GM12891 (cell line): ENCODE measurements at regions not wholly inside any gene's neighbourhood (a gene's known extent, or its start where the extent isn't known, plus 50 kb on each side); places are given as distances from the start of the nearest gene placed in this dataset.

Experiments used
- DNase-seq: peaks from one replicate; pipeline ENCODE4 v3.0.0; 2011; ENCODE audit warnings: low spot score; ENCODE audit not compliant: insufficient read length
- FAIRE-seq: peaks from 2 replicates; lab custom pipeline; 2011; peaks lifted over from hg19 to GRCh38; lab: Jason Lieb, UNC
- PAX5 ChIP-seq: IDR thresholded peaks from 2 replicates; pipeline ENCODE4 v1.6.1; 2011; ENCODE audit warnings: low read length, moderate library complexity, mild to moderate bottlenecking; ENCODE audit not compliant: insufficient read depth, severe bottlenecking
- POLR2A ChIP-seq: IDR thresholded peaks from 2 replicates; pipeline ENCODE4 v1.6.1; 2011; ENCODE audit warnings: low read depth, low read length, control low read depth
- POLR2AphosphoS5 ChIP-seq: IDR thresholded peaks from 2 replicates; pipeline ENCODE4 v1.6.1; 2011; ENCODE audit warnings: low read depth, low read length, control low read depth
- POU2F2 ChIP-seq: IDR thresholded peaks from 2 replicates; pipeline ENCODE4 v1.6.1; 2011; ENCODE audit warnings: low read depth, mild to moderate bottlenecking, control low read depth, low read length, moderate library complexity
- SPI1 ChIP-seq: IDR thresholded peaks from 2 replicates; pipeline ENCODE4 v1.6.1; 2011; ENCODE audit warnings: low read depth, low read length, control low read depth
- TAF1 ChIP-seq: IDR thresholded peaks from 2 replicates; pipeline ENCODE4 v1.6.1; 2011; ENCODE audit warnings: low read depth, low read length, control low read depth

DNA sequence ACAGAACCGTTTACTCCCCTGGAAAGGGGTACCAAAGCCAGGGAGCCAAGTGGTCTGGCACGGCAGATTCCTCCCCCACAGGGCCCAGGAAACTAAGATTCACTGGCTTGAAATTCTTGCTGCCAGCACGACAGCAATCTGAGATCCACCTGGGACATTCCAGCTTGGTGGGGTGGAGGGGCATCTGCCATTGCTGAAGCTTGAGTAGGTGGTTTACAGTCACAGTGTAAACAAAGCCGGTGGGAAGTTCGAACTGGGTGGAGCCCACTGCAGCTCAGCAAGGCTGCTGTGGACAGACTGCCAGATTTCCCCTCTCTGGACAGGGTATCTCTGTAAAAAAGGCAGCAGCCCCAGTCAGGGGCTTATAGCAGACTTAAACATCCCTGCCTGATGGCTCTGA lies 901.7 kb upstream of the LRRTM1 start:
- no peak for DNase-seq
- TF ChIP-seq POU2F2 (no peak), TAF1 (no peak), SPI1 (no peak), PAX5 (no peak), POLR2AphosphoS5 (no peak), POLR2A (no peak)
- FAIRE-seq: no peak

GRCh38 chr2:81196933-81197628 lies 892.5 kb upstream of the LRRTM1 start:
- no peak for DNase-seq
- TF ChIP-seq POLR2A (no peak), TAF1 (no peak), POU2F2 (no peak), PAX5 (no peak)
- FAIRE-seq: no peak

- DNase-seq (no peak), FAIRE-seq (no peak)
- TF ChIP-seq SPI1 (no peak), TAF1 (no peak), POLR2AphosphoS5 (no peak), POU2F2 (no peak), PAX5 (no peak), POLR2A (no peak)
Measured at GRCh38 chr2:81196383-81196851, 891.9 kb upstream of the LRRTM1 start.

DNA sequence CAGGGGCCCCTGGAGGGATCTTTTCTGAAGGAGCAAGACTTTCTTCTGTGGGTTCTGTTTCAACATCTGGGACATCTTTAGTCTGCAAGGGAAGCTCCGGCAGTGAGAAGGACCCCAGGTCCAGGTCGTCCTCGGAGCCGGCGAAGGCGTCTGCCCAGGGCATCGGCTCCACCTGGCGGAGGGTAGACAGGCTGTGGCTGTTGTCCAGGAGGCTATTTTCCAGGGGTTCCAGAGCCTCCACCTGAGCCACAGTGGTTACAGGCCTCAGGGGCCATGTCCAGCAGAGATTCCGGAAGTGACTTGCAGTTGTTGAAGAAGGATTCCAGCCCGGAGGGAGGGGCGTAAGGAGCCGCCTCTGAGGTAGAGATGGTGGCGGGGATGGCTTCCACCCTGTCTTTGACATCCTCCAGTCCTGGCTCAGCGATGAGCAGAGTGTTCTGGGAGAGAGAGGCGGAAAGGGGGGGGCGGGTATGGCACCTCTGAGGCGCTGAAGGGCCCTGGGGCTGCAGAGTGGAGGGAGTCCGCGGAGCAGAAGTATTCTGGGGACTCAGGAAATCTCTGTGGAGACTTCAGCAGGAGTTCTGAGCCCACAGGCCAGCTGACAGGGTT lies 891.3 kb upstream of the LRRTM1 start:
- DNase-seq: no peak
- no peak for TF ChIP-seq PAX5
- TF ChIP-seq TAF1: no peak
- TF ChIP-seq POU2F2: no peak
- no peak for TF ChIP-seq POLR2AphosphoS5
- no peak for TF ChIP-seq POLR2A
- TF ChIP-seq SPI1: no peak
- no peak for FAIRE-seq

DNA sequence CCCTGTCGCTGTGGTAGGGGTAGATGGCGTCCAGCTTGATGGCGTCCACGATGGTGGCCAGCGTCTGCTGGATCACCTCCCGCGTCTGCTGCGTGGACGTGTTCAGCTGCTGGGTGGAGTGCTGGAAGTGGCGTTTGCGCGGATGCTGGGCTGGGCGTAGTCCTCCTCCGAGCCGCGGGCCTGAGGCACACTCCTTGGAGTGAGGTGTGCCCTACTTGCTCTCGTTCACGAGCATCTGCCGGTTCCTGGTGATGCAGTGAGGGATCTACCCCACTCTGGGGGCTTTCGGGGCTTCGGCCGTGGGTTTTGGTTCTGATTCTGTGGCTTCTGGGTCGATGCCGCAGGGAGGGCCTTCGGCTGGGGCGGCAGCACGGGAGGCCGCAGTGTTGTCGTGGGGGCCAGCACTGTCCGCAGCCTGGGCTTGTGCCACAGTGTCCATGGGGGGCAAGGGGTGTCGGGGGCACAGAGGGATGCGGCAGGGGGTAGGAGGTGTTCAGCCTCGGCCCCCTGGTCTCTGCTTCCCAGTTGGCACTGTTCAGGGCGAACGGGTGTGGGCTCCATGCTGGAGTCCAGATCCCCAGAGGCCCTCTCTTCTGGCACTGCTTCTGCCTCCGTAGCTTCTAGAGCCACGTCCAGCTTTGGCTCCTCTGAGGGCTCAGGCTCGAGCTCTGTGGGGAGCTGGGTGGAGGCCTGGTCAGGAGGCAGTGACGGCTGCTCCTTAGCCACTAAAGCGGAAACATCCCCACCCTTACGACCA lies 890.6 kb upstream of the LRRTM1 start:
- no peak for TF ChIP-seq PAX5
- no peak for TF ChIP-seq POLR2A
- TF ChIP-seq POLR2AphosphoS5: no peak
- no peak for TF ChIP-seq POU2F2
- no peak for TF ChIP-seq SPI1
- no peak for TF ChIP-seq TAF1
- FAIRE-seq (no peak), DNase-seq (no peak)

- DNase-seq (no peak), FAIRE-seq (no peak)
- TF ChIP-seq TAF1: no peak
Measured at GRCh38 chr2:81194581-81194980, 890.0 kb upstream of the LRRTM1 start.

- no peak for TF ChIP-seq SPI1
- TF ChIP-seq POU2F2: no peak
- TF ChIP-seq POLR2A: no peak
- TF ChIP-seq POLR2AphosphoS5: no peak
- no peak for TF ChIP-seq TAF1
- TF ChIP-seq PAX5: no peak
- no peak for FAIRE-seq
- no peak for DNase-seq
Measured at GRCh38 chr2:81194176-81194575, 889.6 kb upstream of the LRRTM1 start.

GRCh38 chr2:81181845-81182244 lies 877.3 kb upstream of the LRRTM1 start:
- no peak for DNase-seq
- TF ChIP-seq PAX5 (no peak), POU2F2 (no peak), POLR2AphosphoS5 (no peak), POLR2A (no peak), TAF1 (no peak), SPI1 (no peak)
- FAIRE-seq: no peak

GRCh38 chr2:81171447-81171846 lies 866.9 kb upstream of the LRRTM1 start:
- no peak for DNase-seq
- no peak for FAIRE-seq
- TF ChIP-seq SPI1: no peak
- TF ChIP-seq POLR2AphosphoS5: no peak
- no peak for TF ChIP-seq TAF1
- TF ChIP-seq POU2F2: no peak
- TF ChIP-seq PAX5: no peak
- TF ChIP-seq POLR2A: no peak

DNA sequence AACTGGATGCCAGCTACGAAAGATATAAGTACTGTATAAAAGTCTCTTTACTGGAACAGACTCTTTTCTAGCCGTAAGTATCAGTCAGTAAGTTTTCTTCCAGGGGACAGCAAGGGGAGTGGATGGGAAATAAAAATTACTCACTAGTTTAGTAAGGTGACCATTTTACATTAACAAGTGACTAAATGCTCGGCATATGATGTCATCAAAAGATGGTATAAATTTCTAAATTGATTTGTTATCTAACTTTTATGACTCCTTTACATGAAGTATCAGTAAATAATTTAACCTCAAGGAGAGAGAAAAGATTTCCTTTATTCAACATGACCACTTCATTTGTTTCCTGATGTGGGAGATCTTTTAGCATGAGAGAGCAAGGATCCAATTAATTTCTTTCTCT lies 859.0 kb upstream of the LRRTM1 start:
- FAIRE-seq (no peak), DNase-seq (no peak)

More for the DNA sequence above, 859.0 kb upstream of the LRRTM1 start:
- TF ChIP-seq SPI1 (no peak), POU2F2 (no peak), TAF1 (no peak), POLR2A (no peak), POLR2AphosphoS5 (no peak), PAX5 (no peak)
